ENCODE measurements at regions not wholly inside any gene's neighbourhood (a gene's known extent, or its start where the extent isn't known, plus 50 kb on each side); places are given as distances from the start of the nearest gene placed in this dataset.

DNA sequence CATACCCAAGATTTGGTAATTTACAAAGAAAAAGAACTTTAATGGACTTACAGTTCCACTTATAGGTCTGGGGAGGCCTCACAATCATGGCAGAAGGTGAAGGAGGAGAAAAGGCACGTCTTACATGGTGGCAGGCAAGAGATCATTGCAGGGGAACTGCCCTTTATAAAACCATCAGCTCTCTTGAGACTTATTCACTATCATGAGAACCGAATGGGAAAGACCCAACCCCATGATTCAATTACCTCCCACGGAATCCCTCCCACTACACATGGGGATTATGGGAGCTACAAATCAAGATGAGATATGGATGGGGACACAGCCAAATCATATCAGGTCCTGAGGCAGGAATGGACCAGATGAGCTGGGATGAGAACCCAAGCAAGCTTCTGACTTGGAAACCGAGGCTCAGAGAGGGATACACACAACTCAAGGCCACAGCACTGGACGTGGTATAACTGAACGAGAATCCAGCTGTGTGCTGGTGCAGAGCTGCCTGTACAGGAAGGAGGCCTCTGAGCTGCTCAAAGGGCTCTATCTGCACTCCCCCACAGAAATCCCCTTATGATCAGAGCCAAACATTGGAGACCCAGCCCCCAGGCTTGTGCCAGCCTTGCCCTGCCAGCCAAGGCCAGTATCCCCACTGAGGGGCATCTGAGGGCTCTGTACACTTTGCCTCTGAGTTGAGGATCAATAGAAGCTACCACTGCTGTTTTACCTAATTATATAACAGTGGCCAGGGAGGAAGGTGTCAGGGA, 137.8 kb downstream of the CEBPB start:
- TF ChIP-seq, protein P1, sequence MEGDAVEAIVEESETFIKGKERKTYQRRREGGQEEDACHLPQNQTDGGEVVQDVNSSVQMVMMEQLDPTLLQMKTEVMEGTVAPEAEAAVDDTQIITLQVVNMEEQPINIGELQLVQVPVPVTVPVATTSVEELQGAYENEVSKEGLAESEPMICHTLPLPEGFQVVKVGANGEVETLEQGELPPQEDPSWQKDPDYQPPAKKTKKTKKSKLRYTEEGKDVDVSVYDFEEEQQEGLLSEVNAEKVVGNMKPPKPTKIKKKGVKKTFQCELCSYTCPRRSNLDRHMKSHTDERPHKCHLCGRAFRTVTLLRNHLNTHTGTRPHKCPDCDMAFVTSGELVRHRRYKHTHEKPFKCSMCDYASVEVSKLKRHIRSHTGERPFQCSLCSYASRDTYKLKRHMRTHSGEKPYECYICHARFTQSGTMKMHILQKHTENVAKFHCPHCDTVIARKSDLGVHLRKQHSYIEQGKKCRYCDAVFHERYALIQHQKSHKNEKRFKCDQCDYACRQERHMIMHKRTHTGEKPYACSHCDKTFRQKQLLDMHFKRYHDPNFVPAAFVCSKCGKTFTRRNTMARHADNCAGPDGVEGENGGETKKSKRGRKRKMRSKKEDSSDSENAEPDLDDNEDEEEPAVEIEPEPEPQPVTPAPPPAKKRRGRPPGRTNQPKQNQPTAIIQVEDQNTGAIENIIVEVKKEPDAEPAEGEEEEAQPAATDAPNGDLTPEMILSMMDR (IDR thresholded peaks at IDR 0.05; ENCODE audit: low read depth, low read length) = no peak
- TF ChIP-seq, protein P2, sequence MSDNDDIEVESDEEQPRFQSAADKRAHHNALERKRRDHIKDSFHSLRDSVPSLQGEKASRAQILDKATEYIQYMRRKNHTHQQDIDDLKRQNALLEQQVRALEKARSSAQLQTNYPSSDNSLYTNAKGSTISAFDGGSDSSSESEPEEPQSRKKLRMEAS (IDR thresholded peaks at IDR 0.05; ENCODE audit: low read depth, low read length) = no peak

All from NB4 (cell line).